Ovary (tissue), 3 donors: ENCODE measurements at regions not wholly inside any gene's neighbourhood (a gene's known extent, or its start where the extent isn't known, plus 50 kb on each side); places are given as distances from the start of the nearest gene placed in this dataset.

Source experiments
- CTCF ChIP-seq, 3 donors: fragments of 450-650 bp in 2 of 3; fragments of 200-600 bp in 1 of 3; IDR thresholded peaks; one replicate each; pipeline versions ENCODE4 v1.5.1 to v1.8.0; 2016 to 2022; ENCODE audit warnings: antibody characterized with exemption in 3 of 3, mild to moderate bottlenecking in 1 of 3
- EP300 ChIP-seq: sonication (generic); formaldehyde crosslinking; IDR thresholded peaks from one replicate; pipeline ENCODE4 v1.6.1; 2017; ENCODE audit warnings: antibody characterized with exemption
- POLR2A ChIP-seq: fragments of 450-650 bp; IDR thresholded peaks from one replicate; pipeline ENCODE4 v1.6.1; 2017; ENCODE audit warnings: antibody characterized with exemption, mild to moderate bottlenecking, moderate library complexity
- donor health status: DM: no; HTN: no; CAD: no.

- TF ChIP-seq CTCF (IDR thresholded peaks at IDR 0.05): no peak
- no peak for TF ChIP-seq EP300
- TF ChIP-seq POLR2A: no peak
These were observed 655.5 kb downstream of the DCDC2C start for GRCh38 chr2:4358837-4359236.
